DMS114 treated with DMSO at 0.1 percent for 48 hours (cell line): ENCODE measurements at regions not wholly inside any gene's neighbourhood (a gene's known extent, or its start where the extent isn't known, plus 50 kb on each side); places are given as distances from the start of the nearest gene placed in this dataset.

Source experiments
- DNase-seq: peaks from one replicate; lab custom pipeline; 2025; ENCODE audit not compliant: unreplicated experiment; lab: John Stamatoyannopoulos, UW

DNA sequence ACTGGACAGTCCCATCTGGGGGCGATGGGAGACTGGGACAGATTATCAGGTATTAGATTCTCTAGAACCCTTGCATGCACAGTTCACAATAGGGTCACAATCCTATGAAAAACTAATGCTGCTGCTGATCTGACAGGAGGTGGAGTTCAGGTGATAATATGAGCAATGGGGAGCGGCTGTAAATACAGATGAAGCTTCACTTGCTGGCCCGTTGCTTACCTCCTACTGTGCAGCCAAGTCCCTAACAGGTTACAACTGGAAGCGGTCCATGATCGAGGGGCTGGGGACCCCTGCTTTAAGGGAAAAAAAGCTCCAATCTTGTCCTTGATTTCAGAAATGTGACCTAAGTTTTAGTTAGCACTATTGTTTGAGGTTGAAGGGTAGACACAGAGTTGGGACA, 175.2 kb downstream of the ZNF330 start:
- no peak for DNase-seq

DNA sequence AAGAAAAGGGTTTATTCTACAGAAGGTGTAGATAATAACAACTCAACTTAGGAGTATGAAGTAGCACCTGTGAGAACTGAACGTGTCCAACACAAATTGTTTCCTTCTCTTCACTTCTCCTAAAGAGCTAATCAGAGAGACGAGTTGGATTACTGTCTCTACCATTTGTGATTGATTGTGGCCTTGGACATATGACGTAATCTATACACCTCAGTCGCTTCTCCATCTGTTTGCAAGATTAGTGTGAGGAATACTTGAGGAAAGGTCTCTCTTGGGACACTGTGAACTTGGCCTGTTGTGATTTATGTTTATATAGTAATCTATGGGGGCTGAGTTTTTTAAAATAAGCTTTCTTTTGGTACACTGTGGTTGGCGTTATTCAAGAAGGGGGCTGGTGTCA, 182.0 kb downstream of the ZNF330 start:
- DNase-seq = no peak

DNA sequence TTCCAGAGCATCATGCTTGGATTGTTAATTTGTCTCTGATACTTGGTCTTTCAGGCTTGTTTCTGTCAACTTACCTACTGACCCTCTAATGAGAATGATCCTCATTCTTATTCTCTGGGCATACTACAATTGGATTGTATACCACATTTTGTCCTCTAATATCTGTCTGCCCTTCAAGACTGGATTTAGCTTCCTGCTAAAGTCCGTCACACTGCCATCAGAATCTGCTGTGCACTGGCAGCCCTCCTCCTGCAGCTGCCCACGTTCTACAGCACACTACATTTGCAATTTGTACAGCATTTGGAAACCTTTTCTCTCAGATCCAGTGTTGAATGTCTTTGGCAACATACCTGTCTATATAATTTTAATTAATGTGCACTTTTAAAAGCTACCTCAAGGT, 183.1 kb downstream of the ZNF330 start:
- no peak for DNase-seq

DNA sequence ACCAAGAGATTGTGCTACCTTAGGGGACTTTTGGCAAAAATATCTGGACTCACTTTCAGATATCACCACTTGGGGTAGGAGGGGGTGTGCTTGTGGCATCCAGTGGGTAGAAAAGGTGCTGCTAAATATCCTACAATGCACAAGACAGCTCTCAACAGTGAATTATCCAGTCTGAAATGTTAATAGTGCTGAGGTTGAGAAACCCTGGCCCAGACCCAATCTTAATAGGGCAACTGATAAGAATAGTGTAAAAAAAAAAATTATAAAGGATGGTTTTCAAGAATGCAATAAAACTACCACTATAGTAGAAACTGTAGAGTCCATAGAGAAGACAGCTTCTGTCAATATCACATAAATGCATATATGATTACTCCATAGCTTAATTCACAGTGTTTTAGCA, 185.5 kb downstream of the ZNF330 start:
- no peak for DNase-seq

DNA sequence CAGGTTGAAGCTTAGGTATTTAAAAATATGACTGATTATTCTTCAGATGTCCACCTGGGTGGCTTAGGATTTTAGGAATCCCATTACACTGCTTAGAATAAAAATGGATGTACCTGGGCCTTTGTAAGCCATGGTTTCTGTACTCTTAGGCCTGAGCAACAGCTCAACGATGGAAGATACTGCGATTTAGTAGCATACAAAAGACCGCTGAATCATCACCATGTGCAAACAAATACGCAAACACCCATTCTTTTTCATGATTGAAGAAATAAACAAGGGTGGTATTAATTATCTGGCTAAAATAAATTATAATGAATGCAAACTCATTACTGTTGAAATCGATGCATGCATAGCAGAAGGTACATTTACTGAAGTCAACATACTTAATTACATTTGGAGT, 188.9 kb downstream of the ZNF330 start:
- DNase-seq = no peak

DNA sequence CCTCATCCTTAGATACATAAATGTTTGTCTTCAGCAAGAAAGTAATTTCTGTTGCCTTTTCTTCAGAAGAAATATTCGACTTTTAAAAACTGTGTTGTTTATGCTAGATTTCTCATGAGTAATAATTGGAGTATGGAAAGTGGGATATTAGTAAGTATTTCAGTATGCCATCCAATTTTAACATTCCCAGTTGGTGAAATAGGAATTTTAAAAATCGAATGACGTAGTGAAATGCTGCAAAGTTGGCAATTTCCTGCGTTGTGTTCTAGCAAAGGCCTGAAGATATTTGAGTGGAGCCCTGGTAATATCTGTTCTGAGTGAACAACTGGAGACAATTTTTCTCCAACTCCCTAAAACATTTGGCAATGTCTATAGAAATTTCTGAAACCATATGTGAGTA, 190.1 kb downstream of the ZNF330 start:
- DNase-seq = no peak

DNA sequence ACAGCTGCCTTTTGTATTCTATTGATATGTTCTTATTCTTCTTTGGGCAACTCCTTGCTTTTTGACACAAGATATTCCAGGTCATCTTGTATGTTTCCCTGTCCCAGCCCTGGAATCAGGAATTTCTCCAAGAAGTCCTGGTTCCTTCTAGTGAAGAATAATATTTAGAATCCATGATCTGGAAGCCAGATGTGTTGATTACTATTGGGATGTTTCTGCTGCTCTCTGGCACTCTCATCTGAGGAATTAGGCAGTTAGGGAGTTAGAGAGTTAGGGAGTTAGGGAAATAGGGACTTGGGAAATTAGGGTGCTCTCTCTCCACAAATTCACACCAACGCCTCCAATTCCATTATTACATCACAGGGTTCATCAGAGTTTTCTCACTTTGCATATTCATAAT, 191.2 kb downstream of the ZNF330 start:
- DNase-seq = no peak

DNA sequence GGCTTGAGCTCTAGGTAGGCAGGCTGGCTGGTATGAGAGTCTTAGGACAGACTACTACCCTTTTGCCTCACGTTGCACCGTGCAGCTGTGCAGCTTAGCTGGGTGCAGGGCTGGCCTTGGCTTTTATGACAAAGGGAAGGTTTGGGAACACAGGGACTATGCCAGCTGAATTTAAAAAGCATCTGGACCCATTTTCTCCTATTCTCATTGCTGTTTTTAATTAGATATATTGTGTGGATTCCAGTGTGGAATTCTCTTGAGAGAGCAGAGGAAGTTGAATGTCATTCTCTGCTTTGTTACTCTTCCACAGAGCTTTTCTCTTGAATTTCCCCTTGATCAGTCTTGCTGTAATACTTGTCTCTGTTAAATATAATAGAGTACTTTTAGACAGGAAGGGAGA, 192.7 kb downstream of the ZNF330 start:
- no peak for DNase-seq

DNA sequence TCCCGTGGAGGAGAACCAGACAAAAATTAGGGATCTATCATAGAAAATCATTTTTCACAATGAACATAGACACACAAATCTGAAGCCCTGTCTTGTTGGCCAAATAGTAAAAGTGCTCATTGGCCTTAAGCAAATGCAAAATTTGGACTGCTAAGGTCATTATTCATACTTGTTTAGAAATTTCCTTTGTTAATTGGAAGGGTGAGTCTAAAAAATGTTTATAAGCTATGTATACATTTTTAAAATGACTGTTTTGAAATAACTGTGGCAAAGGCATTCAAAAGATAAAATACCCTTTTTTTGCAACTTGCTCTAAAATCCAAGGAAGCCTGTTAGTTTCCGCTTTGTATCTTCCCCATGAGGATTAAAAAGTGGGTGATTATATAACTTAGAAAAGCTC, 195.0 kb downstream of the ZNF330 start:
- DNase-seq = no peak

DNA sequence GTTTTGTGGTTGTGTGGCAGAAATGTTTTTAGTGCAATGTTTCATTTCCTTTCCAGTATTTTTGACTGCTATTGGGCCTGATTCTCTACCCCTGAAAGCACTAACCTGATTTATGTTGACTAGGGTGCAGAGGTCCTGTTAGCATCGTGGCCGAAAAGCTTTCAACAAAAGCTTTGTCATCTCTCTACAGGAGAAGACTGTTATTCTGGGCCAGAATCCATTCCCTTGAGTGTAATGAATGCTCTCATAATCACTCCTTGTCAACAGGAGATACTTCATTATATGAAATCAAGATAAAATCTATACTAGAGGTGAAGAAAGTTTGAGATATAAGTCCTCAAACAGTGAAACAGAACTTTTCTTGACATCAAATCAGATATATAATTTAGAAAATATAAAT, 195.5 kb downstream of the ZNF330 start:
- no peak for DNase-seq

DNA sequence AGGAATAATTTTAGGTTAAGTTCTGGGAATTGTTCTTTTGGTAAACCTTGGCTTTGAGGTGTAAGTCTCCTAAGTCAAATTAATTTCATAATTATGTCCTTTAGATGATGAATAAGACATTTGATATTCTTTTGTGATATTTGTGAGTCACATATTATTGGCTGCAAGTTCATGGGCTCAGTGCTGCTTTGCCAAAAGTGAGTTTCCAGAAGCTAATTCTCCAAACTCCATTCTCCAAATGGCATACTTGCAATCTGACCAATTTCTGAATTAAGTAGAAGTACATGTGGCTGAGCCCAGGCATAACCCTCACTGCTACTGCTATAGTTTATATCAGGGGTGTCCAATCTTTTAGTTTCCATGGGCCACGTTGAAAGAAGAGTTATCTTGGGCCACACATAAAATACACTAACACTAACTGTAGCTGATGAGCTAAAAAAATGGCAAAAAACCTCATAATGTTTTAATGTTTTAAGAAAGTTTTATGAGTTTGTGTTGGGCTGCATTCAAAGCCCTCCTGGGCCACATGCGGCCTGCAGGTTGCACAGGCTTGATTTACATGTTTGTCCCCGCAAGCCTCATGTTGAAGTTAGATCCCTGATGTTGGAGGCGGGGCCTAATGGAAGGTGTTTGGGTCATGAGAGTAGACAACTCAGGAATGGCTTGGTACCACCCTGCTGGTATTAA, 196.1 kb downstream of the ZNF330 start:
- DNase-seq = no peak

DNA sequence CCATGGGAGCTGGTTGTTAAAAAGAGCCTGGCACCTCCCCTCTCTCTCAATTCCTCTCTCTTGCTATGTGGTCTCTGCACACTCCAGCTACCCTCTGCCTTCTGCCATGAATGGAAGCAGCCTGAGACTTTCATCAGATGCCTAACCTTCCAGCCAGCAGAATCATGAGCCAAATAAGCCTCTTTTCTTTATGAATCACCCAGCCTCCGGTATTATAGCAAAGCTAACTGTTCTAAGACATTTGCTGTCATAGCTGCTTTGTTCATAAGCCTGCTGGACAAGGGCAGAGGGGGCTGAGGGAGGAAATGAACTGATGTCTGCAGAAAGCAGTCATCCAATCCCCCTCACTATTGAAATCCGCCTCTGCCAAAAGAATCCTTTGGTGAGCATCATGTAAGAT, 196.7 kb downstream of the ZNF330 start:
- no peak for DNase-seq

DNA sequence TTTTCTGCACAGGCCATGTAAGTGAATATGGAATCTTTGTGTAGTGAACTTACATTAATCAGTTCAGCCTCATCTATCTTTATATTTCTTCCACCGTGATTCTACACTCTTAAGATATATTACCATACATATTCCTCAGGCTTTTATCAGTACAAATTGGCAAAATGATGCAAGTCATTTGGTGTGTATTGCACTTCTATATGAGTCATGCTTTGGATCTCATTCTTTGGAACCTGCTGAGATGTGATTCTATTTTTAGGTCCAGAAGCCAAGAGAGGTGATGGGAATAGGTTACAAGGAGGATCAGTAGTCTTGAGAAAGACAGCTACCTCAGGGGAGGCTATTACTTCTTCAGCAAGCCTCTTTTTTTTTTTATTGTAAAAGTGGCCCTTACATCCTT, 204.4 kb downstream of the ZNF330 start:
- no peak for DNase-seq

DNA sequence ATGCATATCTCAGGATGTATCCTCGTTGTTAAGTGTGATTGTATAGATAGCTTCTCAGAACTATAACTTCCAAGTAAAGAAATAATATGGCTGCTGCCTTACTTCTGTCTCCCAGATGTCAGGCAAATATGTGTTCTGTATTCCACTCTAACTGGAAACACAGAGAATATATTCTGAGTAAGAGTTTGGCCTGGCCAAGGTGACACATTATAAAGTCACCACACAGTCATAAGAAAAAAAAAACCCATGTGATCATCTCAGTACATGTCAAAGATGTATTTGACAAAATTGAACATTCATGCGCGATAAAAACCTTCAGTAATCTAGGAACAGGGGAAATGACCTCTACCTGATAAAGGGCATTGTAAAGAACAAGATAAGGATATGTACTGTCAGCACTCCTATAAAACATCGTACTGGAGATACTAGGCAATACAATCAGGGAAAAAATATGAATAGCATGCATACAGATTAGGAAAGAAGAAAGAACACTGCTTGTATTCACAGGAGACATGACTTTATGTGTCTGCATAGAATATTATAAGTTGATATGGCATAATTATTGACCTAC, 207.1 kb downstream of the ZNF330 start:
- no peak for DNase-seq

DNA sequence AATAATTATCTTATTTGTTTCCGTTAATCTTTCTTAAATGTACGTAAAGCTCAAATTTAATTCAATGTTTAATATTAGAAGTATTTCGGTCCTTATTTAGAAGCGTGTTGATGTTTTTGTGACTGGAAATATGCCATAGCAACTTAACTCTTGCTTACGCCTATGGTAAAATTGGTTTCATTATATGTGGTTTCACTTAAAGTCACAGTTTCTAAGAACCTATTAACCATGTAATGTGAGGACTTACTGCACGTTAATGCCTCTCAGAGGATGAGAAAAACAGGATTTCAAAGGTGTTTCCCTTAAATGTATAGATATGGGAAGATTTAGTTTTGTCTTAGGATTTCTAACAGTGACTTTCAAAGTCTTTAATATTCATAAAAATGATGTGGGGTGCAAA, 206.4 kb upstream of the IL15 start:
- no peak for DNase-seq

DNA sequence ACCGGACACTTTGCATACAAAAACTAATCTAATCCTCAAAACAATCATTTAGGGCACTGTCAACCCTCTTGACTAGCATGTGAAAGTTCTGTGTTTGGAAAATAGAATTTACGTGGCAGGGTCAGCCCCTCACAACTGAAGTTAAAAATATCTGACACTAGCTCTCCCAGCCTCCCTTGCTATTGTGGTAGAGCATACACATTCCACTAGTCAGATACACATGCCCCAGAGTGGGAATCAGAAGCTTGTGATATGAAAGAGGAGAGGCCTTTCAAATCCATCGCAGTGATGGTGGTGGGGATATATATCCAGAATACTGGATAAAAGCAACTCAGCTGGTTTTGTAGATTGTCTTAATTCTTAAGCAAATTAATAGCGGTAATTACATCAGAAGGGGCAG, 205.7 kb upstream of the IL15 start:
- DNase-seq = no peak

DNA sequence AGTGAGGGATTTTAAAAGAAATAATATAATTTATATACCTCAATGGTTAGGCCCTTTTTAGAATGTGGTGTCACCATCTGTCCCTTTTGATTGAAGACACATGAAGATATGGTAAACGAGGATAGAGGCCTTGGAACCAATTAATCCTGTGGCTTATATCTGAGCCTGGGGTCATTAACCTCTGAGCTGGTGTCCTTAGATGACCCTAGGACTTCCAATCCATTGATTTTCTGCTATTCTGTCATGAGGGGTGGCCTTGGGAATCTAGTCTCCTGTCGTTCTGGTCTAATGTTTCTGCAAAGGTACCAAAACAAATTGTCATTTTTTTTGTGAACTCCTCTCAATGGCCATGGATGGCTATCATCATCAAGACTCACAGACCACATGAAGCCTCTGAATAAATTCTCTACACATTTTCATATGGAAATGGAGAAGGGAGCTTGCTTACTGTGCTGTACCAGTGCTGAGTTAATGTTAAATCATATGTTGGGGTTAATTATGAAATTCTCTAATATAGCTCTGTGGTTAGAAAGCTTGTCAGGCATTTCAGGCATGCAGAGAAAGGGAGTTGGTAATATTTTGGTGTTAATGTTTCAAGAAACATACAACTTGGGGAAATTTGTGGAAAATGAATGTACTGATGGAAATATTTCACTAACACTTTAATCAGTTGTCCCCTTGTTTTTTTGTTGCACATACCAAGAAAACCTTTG, 204.2 kb upstream of the IL15 start:
- no peak for DNase-seq

DNA sequence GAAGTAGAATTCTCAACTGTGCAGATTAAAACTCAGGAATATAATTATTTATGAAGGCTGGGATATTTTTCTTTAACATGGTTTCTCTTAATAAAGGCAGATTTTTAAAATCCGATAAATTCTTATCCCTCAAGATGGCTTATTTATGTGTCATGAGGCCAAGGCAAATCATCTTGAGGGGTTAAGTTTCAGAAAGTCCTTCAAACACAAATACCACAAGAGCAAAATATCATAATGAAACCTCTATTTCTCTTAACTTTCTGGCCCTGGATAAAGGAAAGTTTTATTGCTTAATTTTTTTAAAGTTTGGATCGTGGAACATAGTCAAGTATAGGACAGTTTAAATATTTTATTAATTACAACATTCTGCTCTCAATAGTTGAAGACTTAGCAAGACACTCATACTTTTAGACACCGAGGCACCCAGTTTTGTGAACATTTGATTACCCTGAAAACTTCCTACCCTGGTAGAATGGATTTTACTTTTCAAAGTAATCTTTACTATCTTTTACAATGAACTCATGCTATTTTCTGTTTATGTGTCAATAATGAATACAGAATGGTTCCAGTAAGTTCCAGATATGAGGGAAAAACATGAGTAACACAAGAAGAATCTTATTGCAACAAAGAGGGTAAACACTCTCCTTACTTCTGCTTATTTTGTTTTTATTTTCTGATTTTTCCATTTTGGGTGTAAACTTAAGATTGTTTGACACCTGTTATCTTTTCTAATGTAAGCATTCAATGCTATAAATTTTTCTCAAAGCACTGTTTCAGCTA, 200.7 kb upstream of the IL15 start:
- DNase-seq = no peak

DNA sequence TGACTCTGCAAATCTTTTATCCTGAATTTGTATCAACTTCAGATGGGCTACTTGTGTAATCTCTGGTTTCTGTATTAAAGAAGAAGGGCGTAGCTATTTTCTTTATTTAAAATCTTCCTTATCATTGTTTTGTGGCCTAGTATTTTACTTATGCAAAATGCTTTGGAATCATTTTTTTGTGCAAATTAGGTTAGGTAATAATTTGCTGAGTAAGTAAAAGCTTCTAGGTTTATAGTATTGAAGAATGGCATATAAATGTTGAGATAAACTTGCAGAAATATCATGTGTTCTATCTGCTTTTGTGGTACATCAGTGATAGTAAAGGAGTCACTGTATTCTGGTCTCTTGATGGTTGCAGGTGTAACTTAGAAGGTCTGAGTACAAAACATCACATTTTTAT, 197.2 kb upstream of the IL15 start:
- no peak for DNase-seq

DNA sequence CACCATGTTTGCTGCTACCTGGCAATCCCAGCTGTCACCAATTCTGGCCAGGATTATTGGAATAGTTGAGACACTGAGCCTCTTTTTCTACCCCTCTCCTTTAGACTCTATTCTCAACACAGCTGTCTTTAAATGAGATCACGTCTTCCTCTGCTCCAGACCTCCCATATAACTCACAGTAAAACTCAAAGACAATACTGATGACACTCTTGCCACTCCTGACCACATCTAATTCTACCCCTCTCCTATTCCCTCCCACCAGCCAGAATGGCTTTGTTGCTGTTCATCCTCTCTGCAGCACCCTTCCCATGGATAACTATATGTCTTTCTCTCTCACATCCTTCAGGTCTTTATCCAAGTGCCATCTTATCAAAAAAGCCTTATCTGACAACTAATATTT, 188.6 kb upstream of the IL15 start:
- DNase-seq = no peak

DNA sequence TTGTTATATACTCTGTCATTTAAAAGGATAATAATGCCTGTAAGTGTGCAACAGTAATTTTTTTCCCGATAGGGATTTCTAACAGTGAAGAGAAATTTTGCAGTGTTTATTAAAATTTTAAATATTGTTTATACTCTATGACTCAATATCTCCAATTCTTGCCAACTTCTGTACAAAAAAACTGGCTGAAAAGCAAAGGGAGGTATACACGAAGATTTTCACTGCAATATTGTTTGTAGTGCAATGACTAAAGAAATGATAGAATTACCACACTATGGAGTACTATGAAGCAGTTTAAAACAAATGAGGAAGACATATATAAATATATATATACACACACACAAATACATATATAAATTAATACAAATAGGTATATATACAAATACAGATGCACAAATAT, 187.9 kb upstream of the IL15 start:
- no peak for DNase-seq

DNA sequence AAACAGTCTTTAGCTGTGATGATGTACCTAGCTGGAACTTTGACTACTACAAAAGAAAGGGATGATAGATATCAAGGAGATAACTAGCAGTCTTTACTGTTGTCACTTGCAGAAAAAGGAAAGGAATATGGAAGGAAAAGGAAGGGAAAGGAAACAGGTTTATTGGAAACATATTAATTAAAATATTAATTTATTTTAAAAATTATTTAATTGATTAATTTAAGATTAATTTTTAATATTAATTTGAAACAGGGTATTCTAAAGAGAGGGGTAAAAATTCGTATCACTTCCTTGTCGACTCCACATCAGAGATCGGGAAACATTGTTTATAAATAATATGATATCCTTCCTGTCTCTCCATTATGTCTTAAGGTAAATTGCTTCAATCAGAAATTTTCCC, 186.5 kb upstream of the IL15 start:
- no peak for DNase-seq
